GM18507 (cell line): ENCODE measurements at regions not wholly inside any gene's neighbourhood (a gene's known extent, or its start where the extent isn't known, plus 50 kb on each side); places are given as distances from the start of the nearest gene placed in this dataset.

Source experiments
- DNase-seq: peaks from one replicate; pipeline ENCODE4 v3.0.0; 2011; ENCODE audit warnings: low read depth; ENCODE audit not compliant: insufficient read length; ENCODE audit errors: extremely low spot score
- FAIRE-seq: peaks from 2 replicates; lab custom pipeline; 2011; peaks lifted over from hg19 to GRCh38; lab: Jason Lieb, UNC

DNA sequence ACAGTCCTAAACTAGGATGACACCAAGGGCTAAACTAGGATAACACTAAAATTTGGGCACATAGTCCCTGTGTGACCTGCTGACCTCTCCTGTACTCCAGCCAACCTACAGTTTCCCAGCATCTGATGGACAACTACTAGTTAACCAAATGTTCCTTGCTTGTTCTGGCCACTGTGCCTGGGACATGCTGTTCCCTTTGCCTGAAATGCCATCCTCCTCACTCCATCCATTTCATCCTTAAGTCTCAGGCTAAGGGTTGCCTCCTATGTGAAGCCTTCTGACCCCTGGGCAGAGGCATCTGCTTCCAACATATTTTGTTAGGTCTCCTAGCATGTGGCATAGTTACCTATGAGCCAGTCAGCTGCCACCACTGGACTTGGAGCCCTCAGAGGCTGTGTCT, 204.9 kb upstream of the JUN start:
- FAIRE-seq: no peak

DNA sequence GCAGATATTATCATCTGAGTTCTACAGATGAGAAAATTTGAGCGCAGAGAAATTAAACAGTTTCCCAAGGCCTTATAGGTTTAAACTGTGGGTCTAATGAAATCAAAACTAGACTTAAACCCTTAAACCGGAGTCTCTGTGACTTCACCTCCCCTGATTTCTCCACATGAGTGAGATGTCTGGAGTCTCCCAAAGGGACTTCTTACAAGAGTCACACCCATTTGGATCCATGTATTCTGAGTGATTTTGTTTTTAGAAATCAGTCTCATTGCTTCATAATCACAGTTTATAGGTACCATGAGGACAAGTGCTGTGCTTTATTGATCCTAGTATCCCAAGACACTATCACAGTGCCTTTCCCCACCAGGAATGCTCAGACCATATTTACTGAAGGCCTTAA, 206.0 kb upstream of the JUN start:
- no peak for FAIRE-seq
- DNase-seq: no peak

More for the DNA sequence above, 204.9 kb upstream of the JUN start:
- no peak for DNase-seq

DNA sequence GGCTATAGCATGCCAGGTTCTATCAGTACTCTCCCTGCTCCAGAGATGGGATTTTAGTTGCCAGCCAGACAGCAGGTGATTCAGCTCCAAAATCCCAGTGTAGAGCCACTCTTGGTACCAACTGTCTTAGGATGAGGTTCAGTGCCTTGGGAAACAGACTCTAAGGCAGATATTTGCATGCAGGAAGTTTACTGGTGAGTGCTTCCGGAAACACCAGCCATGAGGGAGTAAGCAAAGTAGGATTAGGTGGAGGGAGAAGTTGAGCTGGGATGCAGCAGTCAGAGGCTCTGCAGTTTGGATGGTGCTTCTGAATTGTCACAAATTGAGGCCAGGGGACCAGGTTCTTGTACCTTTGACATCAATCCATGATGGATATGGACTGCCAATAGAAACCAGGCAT, 207.5 kb upstream of the JUN start:
- FAIRE-seq (peak; percentile 86), DNase-seq (no peak)

DNA sequence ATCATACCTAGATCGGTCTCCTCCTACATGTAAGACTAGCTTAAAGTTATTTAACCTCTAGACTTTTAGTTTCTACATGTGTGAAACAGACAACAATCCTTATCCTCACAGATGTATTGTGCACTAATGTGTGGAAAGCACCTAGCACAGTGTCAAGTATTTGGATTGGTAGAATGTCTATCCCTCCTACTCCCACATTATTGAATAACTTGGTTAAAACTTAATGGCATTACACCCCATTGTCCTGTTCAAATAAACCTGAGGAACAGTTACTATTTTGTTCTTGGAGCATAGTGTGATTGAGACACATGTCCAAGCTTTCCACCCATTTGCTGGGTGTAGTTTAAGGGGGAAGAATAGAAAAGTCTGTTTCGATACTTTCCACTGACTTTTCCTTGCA, 208.8 kb upstream of the JUN start:
- FAIRE-seq (no peak), DNase-seq (no peak)

DNA sequence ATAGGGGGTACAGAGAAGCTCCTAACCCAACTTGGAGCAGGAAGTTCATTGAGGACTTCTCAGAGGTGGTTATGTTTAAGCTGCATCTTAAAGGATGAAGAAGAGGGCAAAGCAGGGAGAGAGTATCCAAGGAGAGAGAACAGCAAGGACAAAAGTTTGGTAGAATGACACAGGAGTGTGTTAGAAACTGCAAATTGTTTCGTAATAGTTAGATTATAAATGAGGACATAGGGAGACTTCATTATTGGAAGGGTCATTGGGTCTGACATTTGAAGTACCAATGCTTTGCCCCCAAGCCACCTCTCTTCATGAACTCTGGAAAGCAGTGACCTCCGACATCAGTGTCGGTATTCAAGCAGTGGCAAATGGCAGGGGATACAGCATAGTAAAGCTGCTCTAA, 209.6 kb upstream of the JUN start:
- DNase-seq (no peak), FAIRE-seq (no peak)

DNA sequence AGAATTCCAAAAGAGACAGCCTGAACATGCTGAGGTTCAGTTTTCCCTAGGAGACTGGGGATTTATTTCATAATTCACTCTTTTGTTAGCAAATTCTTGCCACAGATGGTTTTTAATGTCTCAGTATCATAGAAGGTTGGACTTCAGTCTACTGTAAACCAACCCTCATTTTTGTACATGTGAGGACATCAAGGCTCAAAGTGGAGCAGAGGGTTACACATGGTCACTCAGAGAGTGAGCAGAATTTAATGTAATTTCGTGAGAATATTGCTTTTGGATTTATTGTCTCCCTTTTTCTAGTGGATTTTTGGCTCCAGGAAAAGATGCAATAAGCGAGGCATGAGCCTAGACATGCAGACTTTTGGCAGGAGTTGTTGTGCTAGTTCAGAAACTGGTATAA, 210.8 kb upstream of the JUN start:
- FAIRE-seq: no peak

DNA sequence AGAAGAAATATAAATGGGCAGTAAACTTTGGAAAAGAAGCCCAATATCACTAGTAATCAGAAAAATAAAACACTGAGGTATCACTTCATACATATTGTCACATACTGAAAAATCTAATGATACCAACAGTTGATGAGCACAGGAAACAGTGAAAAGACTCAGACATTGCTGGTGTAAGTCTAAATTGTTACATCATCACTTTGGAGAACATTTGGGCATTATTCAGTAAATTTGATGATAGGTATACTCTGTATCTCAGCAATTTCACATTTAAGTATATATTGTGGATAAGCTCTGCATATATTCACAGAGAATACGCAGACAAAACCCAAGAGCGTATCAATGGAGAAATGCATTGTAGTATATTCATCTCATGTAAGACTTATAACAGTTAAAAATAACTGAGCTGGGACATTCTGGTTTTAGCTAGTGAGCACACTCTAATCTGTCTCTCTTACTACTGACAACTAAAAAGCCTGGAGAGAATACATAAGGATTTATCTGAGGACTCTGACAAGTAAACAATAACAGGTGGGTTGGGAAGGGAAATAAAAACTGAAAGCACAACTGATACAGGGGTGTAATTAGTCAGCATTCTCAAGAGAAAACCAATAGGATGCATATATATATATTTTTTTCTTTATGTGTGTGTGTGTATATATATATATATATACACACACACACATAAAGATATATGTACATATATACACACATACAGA, 212.7 kb upstream of the JUN start:
- no peak for DNase-seq
- FAIRE-seq: peak; percentile 26

More for the DNA sequence above, 210.8 kb upstream of the JUN start:
- no peak for DNase-seq

DNA sequence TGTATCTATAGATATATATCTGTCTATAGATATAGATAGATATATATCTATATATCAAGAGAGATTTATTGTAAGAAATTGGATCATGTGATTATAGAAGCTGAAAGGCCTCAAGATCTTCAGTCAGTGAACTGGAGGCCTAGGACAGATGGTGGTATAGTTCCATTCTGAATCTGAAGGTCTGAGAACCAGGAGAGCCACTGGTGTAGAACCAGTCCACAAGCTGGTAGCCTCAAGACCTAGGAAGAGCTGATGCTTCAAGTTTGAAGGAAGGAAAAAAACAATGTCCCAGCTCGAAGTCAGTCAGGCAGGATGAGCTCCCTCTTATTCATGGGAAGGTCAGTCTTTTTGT, 213.2 kb upstream of the JUN start:
- DNase-seq (no peak), FAIRE-seq (peak; percentile 38)

DNA sequence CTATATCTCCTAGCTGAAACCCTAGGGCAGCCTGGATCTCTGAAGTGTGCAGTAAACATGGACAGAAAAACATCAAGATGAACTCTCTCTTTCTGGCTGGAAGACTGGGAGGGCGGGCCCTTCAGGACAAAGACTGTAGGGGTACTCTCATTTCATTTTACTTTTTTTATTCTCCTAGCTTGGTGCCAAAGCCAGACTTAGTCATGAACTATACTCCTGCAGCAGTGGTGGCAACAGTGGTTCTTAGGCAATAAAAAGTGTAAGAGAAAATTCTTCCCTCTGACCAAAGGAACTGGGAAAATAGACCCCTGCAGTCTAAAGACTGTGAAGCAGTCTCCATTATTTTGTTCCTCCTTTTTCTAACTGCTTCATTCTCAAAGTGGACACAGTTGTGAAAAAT, 213.8 kb upstream of the JUN start:
- DNase-seq (no peak), FAIRE-seq (peak; percentile 9)

DNA sequence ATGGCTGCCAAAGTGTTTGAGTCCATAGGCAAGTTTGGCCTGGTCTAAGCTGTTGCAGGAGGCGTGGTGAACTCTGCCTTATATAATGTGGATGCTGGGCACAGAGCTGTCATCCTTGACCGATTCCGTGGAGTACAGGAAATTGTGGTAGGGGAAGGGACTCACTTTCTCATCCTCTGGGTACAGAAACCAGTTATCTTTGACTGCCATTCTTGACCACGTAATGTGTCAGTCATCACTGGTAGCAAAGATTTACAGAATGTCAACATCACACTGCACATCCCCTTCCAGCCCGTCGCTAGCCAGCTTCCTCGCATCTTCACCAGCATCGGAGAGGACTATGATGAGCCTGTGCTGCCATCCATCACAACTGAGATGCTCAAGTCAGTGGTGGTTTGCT, 215.8 kb upstream of the JUN start:
- FAIRE-seq: peak; percentile 5
- DNase-seq: no peak

DNA sequence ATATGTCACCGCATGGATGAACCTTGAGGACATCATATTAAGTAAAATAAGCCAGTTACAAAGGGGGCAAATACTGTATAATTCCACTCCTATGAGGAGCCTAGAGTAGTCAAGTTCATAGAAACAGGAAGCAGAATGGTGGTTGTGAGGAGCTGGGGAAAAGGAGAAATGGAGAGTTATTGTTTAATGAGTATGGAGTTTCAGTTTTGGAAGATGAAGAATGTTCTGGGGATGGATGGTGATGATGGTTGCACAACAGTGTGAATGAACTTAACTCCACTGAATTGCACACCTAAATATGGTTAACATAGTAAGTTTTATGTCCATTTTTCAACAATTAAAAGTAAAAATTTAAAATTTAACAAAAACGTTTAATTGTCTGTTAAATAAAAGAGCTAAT, 220.9 kb upstream of the JUN start:
- no peak for DNase-seq
- FAIRE-seq: peak; percentile 72

DNA sequence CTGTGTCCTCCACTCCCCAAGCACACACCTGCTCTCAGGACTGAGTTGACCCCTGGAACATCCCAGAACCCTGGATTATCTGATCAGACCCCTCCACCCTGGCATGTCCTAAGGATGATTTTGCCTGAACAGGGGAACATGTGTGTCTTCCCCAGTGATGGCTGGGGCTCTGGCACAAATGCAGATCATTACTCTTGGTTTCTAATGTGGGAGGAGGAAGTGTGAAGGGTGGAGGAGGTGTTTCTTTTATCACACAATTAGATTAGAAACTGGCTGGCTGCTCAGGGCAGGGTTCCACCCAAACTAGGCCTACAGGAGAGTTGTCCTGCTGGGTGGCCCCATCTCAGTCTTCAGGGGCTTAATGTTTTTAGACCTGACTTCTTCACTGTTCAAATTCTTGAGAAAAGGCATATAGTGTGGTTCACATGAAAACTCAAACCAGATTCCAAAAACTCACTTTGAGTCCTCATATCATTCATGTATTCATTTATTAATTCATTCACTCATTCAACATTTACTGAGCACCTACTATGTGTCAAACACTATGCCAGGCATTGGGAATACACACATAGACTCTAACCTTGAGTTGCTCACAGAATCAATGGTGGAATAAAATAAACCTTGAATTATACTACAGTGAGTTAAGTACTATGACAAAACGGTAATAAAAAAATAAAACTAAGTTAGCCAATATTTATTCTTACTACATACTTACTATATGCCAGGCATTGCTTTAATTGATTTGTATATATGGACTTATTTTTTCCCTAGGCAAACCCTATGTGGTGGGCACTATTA, 221.8 kb upstream of the JUN start:
- FAIRE-seq (peak; percentile 96), DNase-seq (no peak)

DNA sequence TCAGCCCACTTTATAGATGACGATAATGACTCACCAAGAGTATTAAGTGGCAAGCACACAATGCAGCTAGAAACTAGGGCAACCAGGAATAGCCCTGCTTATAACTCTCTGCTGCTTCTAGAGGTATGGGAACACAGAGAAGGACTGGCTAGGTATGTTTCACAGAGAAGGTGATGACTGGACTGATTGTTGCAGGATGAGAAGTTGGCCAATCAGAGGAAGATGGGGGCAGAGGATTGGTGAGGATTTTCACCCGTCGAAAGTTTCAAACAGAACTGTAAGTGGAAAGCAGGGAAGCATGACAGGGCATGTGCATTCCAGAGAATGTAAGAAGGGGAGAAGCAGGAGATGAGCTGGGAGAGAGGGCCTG, 222.4 kb upstream of the JUN start:
- FAIRE-seq: peak; percentile 21
- no peak for DNase-seq

DNA sequence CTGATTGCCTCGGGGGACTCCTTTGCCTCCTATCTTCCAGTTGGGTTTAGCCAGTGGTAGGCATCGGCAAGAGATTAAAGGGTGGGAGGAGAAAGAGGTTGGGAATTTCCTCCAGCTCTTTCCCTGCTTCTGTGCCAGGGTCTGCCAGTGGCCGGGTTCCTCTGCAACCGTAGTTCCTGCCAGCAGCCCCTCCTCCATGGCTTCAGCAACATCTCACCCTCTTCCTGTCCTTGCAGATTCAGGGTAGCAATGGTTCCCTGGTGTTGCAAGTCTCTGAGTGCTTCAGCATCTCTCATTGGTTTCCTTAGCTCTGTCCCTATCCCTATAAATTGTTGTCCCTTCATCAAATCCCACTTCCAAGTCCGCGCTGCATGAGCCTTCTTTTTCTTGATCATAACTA, 223.1 kb upstream of the JUN start:
- no peak for DNase-seq
- FAIRE-seq: peak; percentile 64

DNA sequence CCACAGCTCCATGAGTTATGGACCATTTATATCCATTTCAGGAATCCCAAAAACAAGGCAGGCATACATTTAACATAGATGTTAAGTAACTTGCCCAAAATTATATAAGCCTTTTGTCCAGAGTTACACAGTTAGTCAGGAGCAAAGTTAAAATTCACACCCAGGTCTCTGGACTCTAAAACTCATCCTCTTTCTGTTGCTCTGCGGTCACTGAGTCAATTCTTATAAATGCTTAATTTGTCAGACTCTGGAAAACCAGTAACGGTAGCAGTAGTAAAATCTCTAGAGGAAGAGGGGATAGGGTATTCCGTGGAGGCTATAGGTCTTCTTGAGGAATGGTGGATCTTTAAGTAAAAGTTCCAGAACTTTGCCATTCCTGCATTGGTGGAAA, 223.6 kb upstream of the JUN start:
- no peak for DNase-seq
- FAIRE-seq: no peak

DNA sequence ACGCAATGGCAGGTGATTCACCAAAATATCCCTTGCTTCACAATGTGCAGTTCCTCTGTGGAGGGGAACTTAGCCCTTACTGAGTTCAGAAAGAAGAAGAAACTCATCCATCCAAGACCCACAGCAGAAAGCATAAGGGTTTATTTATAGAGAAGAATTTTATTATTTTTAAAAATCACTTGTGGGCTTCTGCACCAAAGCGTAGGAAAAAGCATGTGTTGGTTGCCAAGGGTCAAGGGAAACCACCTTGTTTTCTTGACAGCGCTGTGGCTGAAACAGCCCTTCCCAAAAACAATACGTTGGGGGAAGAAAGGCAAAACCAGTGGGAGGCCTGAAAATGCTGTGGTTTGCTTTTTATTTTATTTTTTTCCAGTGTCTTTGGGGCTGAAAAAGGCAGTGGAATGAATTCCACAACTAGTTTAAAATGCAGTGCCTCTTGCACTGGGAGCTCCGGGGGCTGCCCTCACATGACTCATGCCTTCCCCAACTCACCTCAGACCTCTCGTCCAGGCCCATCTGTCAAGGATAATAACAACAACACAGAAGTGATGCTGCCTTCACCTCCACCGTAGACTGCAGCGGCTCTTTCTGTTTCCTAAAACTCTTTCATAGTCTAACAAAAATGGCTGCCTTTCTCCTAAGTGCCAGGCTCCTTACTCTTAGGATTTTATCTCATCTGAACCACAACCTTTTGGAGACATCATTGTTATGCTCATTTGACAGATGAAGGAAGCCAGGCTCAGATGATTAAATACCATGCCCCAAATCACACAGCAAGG, 224.2 kb upstream of the JUN start:
- FAIRE-seq (peak; percentile 93), DNase-seq (no peak)

DNA sequence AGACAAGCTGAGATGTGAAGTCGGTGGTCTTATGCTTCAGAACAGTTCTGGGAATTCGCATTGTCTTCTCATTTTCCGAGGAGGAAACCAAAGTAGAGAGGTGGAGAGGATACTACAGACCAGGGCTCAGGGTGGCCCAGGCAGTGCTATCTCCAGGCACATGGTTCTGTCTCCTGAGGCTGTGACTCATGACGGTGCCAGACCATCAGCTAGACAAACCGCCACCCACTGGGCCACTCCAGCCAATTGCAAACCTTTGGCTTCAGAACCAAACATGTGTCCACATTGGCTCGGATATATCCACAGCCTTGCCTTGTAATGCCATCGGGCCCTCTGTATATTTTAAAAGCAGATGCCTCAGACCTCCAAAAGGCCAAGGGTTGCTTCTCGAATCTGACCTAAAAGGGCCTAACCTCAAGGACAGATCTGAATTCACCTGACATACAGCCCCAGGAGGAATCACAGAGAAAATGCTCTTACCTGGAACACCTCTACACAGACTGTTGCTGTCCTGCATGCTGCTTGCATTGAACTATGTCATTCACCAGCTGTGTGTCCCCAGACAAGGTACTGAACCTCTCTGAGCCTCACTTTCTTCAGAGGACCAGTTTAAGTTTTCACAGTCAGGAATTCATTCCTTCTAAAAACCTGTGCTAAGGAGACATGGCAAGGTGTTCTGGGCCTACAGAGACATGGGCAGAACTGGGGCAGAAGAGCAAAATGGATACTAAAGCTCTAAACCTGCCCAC, 224.9 kb upstream of the JUN start:
- FAIRE-seq: peak; percentile 18
- no peak for DNase-seq

DNA sequence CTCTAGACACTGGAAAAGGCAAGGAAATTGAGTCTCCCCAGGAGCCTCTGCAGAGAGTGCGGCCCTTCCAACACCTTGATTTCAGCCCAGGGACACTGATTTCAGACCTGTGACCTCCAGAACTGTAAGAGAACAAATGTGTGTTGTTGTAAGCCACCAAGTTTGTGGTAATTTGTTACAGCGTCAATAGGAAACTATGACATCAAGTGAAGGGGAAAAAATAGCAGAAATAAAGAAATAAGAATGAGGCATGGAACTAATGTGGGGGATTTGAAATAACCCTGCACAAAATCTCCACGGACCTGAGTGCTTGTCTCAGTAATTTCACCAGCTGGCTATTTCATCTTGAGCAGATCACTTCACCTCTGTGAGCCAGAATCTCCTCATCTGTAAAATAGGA, 227.8 kb upstream of the JUN start:
- FAIRE-seq: no peak
- DNase-seq: no peak

DNA sequence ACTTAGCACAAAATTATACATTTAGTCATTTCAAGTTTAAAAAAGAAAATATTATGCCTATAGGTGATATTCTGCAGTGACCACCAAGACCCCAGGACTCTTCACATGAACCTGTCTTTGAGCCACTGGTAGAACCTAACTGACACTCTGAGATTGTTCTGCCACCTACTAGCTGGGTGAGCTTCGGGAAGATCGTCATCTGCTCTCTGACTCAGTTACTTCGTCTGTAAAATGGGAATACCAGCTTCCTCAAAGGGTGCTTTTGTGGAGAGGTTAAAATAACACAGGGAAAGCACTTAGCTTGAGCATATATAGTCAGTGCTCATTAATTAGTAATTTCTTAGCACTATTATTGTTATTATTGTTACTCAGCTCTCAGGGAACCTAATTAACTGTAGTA, 228.5 kb upstream of the JUN start:
- FAIRE-seq (peak; percentile 48), DNase-seq (no peak)
